Lower leg skin (tissue), 3 donors: ENCODE measurements at regions not wholly inside any gene's neighbourhood (a gene's known extent, or its start where the extent isn't known, plus 50 kb on each side); places are given as distances from the start of the nearest gene placed in this dataset.

ENCODE experiments used
- CTCF ChIP-seq, 3 donors: fragments of 450-650 bp; IDR thresholded peaks; one replicate each; pipeline ENCODE4 v1.5.1; 2016; ENCODE audit warnings: antibody characterized with exemption in 3 of 3, mild to moderate bottlenecking in 3 of 3, moderate library complexity in 2 of 3
- POLR2A ChIP-seq, 2 donors: fragments of 450-650 bp; IDR thresholded peaks; one replicate each; pipeline ENCODE4 v1.6.1; 2016 to 2017; ENCODE audit warnings: antibody characterized with exemption in 2 of 2, mild to moderate bottlenecking in 1 of 2, moderate library complexity in 1 of 2

DNA sequence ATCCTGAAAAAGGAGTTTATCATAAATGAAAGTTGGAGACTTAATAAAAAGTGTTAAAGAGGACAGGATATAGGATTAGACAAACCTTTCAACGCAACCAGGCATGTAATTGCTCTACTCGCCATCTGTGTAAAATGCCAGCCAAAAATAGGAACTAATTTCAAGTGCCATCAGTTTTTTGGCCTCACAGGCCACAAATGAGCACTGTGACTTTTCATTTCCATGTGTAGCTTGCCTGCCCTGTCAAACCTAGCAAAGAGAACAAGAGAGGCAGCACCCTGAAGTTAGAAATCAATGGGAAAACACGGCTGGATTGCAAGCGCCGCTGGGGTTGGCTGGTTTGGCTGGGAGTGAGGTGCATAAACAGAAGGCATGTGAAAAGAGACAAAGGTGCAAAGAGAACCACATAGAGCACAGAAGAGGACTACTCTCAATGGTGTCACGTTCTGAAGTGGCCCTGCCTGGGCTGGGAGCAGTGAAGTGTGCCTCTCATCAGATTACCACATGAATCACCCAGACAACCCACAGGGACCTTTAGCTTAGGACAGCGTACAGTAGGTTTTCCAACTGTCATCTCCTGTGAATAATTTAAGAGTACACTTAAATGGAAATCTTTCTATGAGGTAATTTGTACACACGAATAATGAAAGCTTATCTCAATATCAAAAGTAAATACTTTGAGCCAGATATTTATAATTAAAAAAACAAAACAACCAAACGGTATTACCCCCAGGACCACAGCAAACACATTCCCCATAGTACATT lies 78.0 kb upstream of the NHSL1 start:
- TF ChIP-seq CTCF (IDR thresholded peaks at IDR 0.05) (no peak), POLR2A (IDR thresholded peaks at IDR 0.05) (no peak)
